ENCODE measurements at regions not wholly inside any gene's neighbourhood (a gene's known extent, or its start where the extent isn't known, plus 50 kb on each side); places are given as distances from the start of the nearest gene placed in this dataset.

DNA sequence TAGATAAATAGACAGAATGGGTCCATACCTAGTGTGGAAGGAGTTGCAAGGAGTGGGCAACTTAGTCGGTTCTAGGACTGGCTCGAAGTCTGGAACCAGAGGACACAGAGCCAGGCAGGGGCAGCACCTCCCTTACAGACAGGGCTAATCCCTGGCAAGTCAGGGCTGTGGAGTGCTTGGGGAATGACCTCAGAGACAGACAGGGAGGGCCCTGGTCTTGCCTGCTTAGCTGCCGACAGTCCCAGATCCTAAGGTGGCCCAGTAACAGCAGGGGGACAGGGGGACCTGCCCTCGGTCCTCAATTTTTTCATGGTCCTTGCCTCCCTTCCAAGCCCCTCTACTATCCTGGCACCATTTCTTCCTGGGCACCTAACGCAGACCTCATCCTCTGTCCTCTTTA lies 222.4 kb upstream of the TNC start:
- TF ChIP-seq, protein P1, sequence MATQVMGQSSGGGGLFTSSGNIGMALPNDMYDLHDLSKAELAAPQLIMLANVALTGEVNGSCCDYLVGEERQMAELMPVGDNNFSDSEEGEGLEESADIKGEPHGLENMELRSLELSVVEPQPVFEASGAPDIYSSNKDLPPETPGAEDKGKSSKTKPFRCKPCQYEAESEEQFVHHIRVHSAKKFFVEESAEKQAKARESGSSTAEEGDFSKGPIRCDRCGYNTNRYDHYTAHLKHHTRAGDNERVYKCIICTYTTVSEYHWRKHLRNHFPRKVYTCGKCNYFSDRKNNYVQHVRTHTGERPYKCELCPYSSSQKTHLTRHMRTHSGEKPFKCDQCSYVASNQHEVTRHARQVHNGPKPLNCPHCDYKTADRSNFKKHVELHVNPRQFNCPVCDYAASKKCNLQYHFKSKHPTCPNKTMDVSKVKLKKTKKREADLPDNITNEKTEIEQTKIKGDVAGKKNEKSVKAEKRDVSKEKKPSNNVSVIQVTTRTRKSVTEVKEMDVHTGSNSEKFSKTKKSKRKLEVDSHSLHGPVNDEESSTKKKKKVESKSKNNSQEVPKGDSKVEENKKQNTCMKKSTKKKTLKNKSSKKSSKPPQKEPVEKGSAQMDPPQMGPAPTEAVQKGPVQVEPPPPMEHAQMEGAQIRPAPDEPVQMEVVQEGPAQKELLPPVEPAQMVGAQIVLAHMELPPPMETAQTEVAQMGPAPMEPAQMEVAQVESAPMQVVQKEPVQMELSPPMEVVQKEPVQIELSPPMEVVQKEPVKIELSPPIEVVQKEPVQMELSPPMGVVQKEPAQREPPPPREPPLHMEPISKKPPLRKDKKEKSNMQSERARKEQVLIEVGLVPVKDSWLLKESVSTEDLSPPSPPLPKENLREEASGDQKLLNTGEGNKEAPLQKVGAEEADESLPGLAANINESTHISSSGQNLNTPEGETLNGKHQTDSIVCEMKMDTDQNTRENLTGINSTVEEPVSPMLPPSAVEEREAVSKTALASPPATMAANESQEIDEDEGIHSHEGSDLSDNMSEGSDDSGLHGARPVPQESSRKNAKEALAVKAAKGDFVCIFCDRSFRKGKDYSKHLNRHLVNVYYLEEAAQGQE (IDR thresholded peaks at IDR 0.05; ENCODE audit: low read depth), result no peak
- TF ChIP-seq EP300 (IDR thresholded peaks at IDR 0.05; ENCODE audit: borderline replicate concordance), result no peak
- TF ChIP-seq YY1 (IDR thresholded peaks at IDR 0.05; ENCODE audit: low read depth), result no peak
- TF ChIP-seq TAF1 (IDR thresholded peaks at IDR 0.05; ENCODE audit: low read depth), result no peak
- TF ChIP-seq, protein P2, sequence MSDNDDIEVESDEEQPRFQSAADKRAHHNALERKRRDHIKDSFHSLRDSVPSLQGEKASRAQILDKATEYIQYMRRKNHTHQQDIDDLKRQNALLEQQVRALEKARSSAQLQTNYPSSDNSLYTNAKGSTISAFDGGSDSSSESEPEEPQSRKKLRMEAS (IDR thresholded peaks at IDR 0.05), result no peak
- no peak for TF ChIP-seq EGR1 (IDR thresholded peaks at IDR 0.05)
- no peak for TF ChIP-seq CEBPB (IDR thresholded peaks at IDR 0.05)
- TF ChIP-seq RAD21 (IDR thresholded peaks at IDR 0.05; ENCODE audit: low read depth), result no peak
- TF ChIP-seq CREB1 (IDR thresholded peaks at IDR 0.05; ENCODE audit: low read depth), result no peak
- TF ChIP-seq TCF12 (IDR thresholded peaks at IDR 0.05; ENCODE audit: low read depth), result no peak
- TF ChIP-seq NFIC (IDR thresholded peaks at IDR 0.05), result no peak
- no peak for TF ChIP-seq ZBTB7A (IDR thresholded peaks at IDR 0.05; ENCODE audit: low read depth)
- TF ChIP-seq FOXM1 (IDR thresholded peaks at IDR 0.05; ENCODE audit: borderline replicate concordance, low read depth), result no peak
- TF ChIP-seq, protein P3, sequence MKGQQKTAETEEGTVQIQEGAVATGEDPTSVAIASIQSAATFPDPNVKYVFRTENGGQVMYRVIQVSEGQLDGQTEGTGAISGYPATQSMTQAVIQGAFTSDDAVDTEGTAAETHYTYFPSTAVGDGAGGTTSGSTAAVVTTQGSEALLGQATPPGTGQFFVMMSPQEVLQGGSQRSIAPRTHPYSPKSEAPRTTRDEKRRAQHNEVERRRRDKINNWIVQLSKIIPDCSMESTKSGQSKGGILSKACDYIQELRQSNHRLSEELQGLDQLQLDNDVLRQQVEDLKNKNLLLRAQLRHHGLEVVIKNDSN (IDR thresholded peaks at IDR 0.05), result no peak
